OCI-LY1 (cell line): ENCODE measurements at regions not wholly inside any gene's neighbourhood (a gene's known extent, or its start where the extent isn't known, plus 50 kb on each side); places are given as distances from the start of the nearest gene placed in this dataset.

Source experiments
- H2AFZ ChIP-seq: fragments of 200-600 bp; sonication (generic), shearing (Covaris generic); 2 replicates; pipeline ENCODE4 v1.6.0; 2014; ENCODE audit warnings: antibody characterized with exemption, mild to moderate bottlenecking, low read length
- H3F3A ChIP-seq: fragments of 200-600 bp; sonication (generic), shearing (Covaris generic); 2 replicates; pipeline ENCODE4 v1.6.0; 2014; ENCODE audit warnings: mild to moderate bottlenecking, antibody characterized with exemption, low read length, moderate library complexity; ENCODE audit not compliant: insufficient read depth
- H3K27ac ChIP-seq: fragments of 200-600 bp; sonication (generic); 2 replicates; pipeline ENCODE4 v1.5.1; 2014; ENCODE audit warnings: low read length, mixed run types, mild to moderate bottlenecking, low read depth; ENCODE audit not compliant: poor library complexity, severe bottlenecking
- H3K27me3 ChIP-seq: fragments of 200-600 bp; sonication (generic); 2 replicates; pipeline ENCODE4 v1.6.0; 2014; ENCODE audit warnings: antibody characterized with exemption, mild to moderate bottlenecking, low read length, moderate library complexity; ENCODE audit not compliant: insufficient read depth
- H3K36me3 ChIP-seq: fragments of 200-600 bp; sonication (generic); 2 replicates; pipeline ENCODE4 v1.6.1; 2014; ENCODE audit warnings: mild to moderate bottlenecking, antibody characterized with exemption, low read length, moderate library complexity, mixed read lengths; ENCODE audit not compliant: insufficient read depth
- H3K4me1 ChIP-seq: fragments of 200-600 bp; sonication (generic); 2 replicates; pipeline ENCODE4 v1.5.1; 2014; ENCODE audit warnings: mild to moderate bottlenecking, low read length, moderate library complexity; ENCODE audit not compliant: insufficient read depth, severe bottlenecking
- H3K4me2 ChIP-seq: fragments of 200-600 bp; sonication (generic), shearing (Covaris generic); 2 replicates; pipeline ENCODE4 v1.6.1; 2014; ENCODE audit warnings: low read length
- H3K4me3 ChIP-seq: fragments of 200-600 bp; sonication (generic); 2 replicates; pipeline ENCODE4 v1.5.1; 2014; ENCODE audit warnings: low read length, low read depth, mild to moderate bottlenecking, mixed read lengths; ENCODE audit not compliant: poor library complexity, severe bottlenecking
- H3K79me2 ChIP-seq: fragments of 200-600 bp; shearing (Covaris generic); 2 replicates; pipeline ENCODE4 v1.6.1; 2016; ENCODE audit warnings: mixed run types, low read length, mixed read lengths; ENCODE audit not compliant: insufficient read depth
- H3K9ac ChIP-seq: fragments of 200-600 bp; sonication (generic), shearing (Covaris generic); 2 replicates; pipeline ENCODE4 v1.6.1; 2014; ENCODE audit warnings: mild to moderate bottlenecking, low read length, mixed read lengths
- H3K9me2 ChIP-seq: fragments of 200-600 bp; sonication (generic), shearing (Covaris generic); 2 replicates; pipeline ENCODE4 v1.6.1; 2014; ENCODE audit warnings: low read depth, mild to moderate bottlenecking, low read length, mixed read lengths
- H3K9me3 ChIP-seq: fragments of 200-600 bp; shearing (Covaris generic); 2 replicates; pipeline ENCODE4 v1.6.1; 2014; ENCODE audit warnings: low read length, mixed read lengths
- H4K20me1 ChIP-seq: fragments of 200-600 bp; sonication (generic), shearing (Covaris generic); 2 replicates; pipeline ENCODE4 v1.6.0; 2016; ENCODE audit warnings: mild to moderate bottlenecking, low read length; ENCODE audit not compliant: insufficient read depth
- EZH2 ChIP-seq: fragments of 200-600 bp; sonication (generic), shearing (Covaris generic); IDR thresholded peaks from 2 replicates; pipeline ENCODE4 v1.8.0; 2017; ENCODE audit warnings: borderline replicate concordance, mixed run types, mild to moderate bottlenecking, antibody characterized with exemption, low read length, moderate library complexity, mixed read lengths
- TF ChIP-seq, protein P1 (sequence below): fragments of 200-600 bp; sonication (generic), shearing (Covaris generic); IDR thresholded peaks from 2 replicates; pipeline ENCODE4 v1.5.1; 2017; ENCODE audit warnings: mild to moderate bottlenecking, antibody characterized with exemption, low read length, moderate library complexity, mixed read lengths

DNA sequence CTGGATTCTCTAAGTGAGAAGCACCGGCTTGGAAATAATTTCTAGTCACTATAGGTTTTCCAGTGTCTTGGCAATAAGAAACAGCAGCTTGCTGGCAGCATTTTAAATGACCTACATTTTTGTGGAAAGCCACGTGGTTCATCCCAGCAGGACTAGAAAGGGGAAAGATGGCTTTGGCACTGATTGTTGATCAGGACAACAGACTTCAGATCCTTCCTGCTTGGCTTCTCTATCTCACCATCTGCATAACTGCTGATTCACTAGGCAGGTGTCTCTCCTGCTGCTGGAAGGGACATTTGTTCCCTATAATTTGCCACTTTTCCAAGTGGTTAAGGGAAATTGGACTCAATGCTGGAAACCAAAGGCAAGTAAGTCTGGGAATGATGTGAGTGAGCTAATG is 131.0 kb downstream of the TTC8 start:
- no peaks in the 10 kb centered on the region for H3K9me2 ChIP-seq
- H3F3A ChIP-seq = no peaks in the 10 kb centered on the region
- H3K4me2 ChIP-seq = no peak overlapping the region
- H3K9ac ChIP-seq = no peak overlapping the region
- no peaks in the 10 kb centered on the region for H3K36me3 ChIP-seq
- H3K79me2 ChIP-seq = no peaks in the 10 kb centered on the region
- no peak for TF ChIP-seq EZH2
- TF ChIP-seq, protein P1, sequence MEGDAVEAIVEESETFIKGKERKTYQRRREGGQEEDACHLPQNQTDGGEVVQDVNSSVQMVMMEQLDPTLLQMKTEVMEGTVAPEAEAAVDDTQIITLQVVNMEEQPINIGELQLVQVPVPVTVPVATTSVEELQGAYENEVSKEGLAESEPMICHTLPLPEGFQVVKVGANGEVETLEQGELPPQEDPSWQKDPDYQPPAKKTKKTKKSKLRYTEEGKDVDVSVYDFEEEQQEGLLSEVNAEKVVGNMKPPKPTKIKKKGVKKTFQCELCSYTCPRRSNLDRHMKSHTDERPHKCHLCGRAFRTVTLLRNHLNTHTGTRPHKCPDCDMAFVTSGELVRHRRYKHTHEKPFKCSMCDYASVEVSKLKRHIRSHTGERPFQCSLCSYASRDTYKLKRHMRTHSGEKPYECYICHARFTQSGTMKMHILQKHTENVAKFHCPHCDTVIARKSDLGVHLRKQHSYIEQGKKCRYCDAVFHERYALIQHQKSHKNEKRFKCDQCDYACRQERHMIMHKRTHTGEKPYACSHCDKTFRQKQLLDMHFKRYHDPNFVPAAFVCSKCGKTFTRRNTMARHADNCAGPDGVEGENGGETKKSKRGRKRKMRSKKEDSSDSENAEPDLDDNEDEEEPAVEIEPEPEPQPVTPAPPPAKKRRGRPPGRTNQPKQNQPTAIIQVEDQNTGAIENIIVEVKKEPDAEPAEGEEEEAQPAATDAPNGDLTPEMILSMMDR = no peak
- no peak overlapping the region for H3K4me3 ChIP-seq
- H4K20me1 ChIP-seq = no peaks in the 10 kb centered on the region
- no peaks in the 10 kb centered on the region for H3K27me3 ChIP-seq
- H3K4me1 ChIP-seq = no peaks in the 10 kb centered on the region
- H3K27ac ChIP-seq = no peak overlapping the region
- no peak overlapping the region for H2AFZ ChIP-seq
- H3K9me3 ChIP-seq = peaks cover 4% of the 10 kb centered on the region; the same call in 1 of the 2 replicates

DNA sequence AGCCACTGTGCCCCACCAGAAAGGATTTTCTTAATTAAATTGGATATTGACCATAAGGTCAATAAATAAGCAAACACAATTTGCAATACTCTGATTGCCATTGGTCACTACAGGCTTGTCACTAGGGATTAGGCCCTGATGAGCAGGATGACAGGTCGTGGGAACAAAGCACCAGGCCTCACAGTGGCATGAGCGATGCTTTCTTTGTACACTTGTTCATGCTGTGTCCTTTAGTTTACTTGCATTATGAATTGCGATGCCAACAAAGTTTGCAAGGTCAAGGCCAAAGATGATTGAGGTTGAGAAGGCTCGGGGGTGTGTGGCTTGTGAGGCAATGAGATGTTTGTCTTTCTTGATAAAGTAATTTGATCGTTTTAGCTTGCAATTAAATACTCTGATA is 136.0 kb downstream of the TTC8 start:
- no peak overlapping the region for H2AFZ ChIP-seq
- no peak for TF ChIP-seq EZH2
- TF ChIP-seq, protein P1 = no peak
- no peaks in the 10 kb centered on the region for H3K27me3 ChIP-seq
- H3K27ac ChIP-seq = no peak overlapping the region
- H3K79me2 ChIP-seq = no peaks in the 10 kb centered on the region
- H3K4me1 ChIP-seq = no peaks in the 10 kb centered on the region
- H3K9ac ChIP-seq = no peak overlapping the region
- no peaks in the 10 kb centered on the region for H3K36me3 ChIP-seq
- no peaks in the 10 kb centered on the region for H3K9me2 ChIP-seq
- no peak overlapping the region for H3K4me2 ChIP-seq
- H3K9me3 ChIP-seq = no peaks in the 10 kb centered on the region
- H3K4me3 ChIP-seq = no peak overlapping the region
- no peaks in the 10 kb centered on the region for H4K20me1 ChIP-seq
- H3F3A ChIP-seq = no peaks in the 10 kb centered on the region

DNA sequence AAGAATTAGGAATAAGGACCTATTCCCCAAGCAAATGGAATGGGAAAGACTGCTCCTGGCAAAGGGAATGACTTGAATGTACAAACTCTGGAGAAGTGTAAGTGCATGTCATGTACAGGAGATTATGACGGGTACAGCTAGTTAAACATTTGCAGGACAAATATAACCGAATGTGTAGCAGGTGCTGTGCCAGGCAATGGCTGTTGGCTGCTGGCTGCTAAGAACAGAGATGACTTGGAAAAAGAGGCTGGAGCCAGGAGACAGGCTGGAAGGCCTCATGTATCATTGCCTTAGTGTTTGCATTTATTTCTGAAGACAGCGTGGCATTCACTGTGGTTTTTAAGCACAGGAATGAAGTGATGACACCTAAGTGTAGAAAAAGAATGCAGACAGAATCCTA is 136.8 kb downstream of the TTC8 start:
- H2AFZ ChIP-seq = no peak overlapping the region
- H3K4me2 ChIP-seq = no peak overlapping the region
- TF ChIP-seq, protein P1 = no peak
- no peak for TF ChIP-seq EZH2
- no peaks in the 10 kb centered on the region for H3K9me2 ChIP-seq
- H3K27me3 ChIP-seq = no peaks in the 10 kb centered on the region
- H3K9me3 ChIP-seq = no peaks in the 10 kb centered on the region
- no peaks in the 10 kb centered on the region for H4K20me1 ChIP-seq
- no peak overlapping the region for H3K9ac ChIP-seq
- H3F3A ChIP-seq = no peaks in the 10 kb centered on the region
- no peaks in the 10 kb centered on the region for H3K36me3 ChIP-seq
- H3K4me1 ChIP-seq = no peaks in the 10 kb centered on the region
- H3K79me2 ChIP-seq = no peaks in the 10 kb centered on the region
- no peak overlapping the region for H3K27ac ChIP-seq
- no peak overlapping the region for H3K4me3 ChIP-seq
